Epithelial cell of esophagus (primary cell): ENCODE measurements at regions not wholly inside any gene's neighbourhood (a gene's known extent, or its start where the extent isn't known, plus 50 kb on each side); places are given as distances from the start of the nearest gene placed in this dataset.

Source experiments
- DNase-seq: peaks from one replicate; pipeline ENCODE4 v3.0.0; 2010; ENCODE audit warnings: low read depth
- H3K4me3 ChIP-seq: 2 replicates; pipeline ENCODE4 v1.5.1; 2011; ENCODE audit warnings: mild to moderate bottlenecking, low read length, control low read depth
- CTCF ChIP-seq: IDR thresholded peaks from 2 replicates; pipeline ENCODE4 v1.5.1; 2011; ENCODE audit warnings: low read depth, mild to moderate bottlenecking, low read length, control low read depth, inconsistent platforms; ENCODE audit not compliant: insufficient read depth; ENCODE audit errors: missing control alignments

GRCh38 chr12:115306380-115306779 is 622.4 kb upstream of the TBX3 start:
- TF ChIP-seq CTCF = no peak
- DNase-seq = peak; percentile 56

GRCh38 chr12:115305867-115306266 is 621.9 kb upstream of the TBX3 start:
- TF ChIP-seq CTCF = no peak
- DNase-seq = no peak
- H3K4me3 ChIP-seq = no peak overlapping the region

More at GRCh38 chr12:115306380-115306779, 622.4 kb upstream of the TBX3 start:
- no peak overlapping the region for H3K4me3 ChIP-seq

- no peak overlapping the region for H3K4me3 ChIP-seq
- TF ChIP-seq CTCF = no peak
- no peak for DNase-seq
These were observed 621.3 kb upstream of the TBX3 start for GRCh38 chr12:115305275-115305674.

GRCh38 chr12:115303723-115304309 is 619.8 kb upstream of the TBX3 start:
- no peak for DNase-seq
- H3K4me3 ChIP-seq = no peak overlapping the region
- no peak for TF ChIP-seq CTCF

GRCh38 chr12:115297445-115297844 is 613.5 kb upstream of the TBX3 start:
- DNase-seq = peak; percentile 35
- TF ChIP-seq CTCF = no peak

GRCh38 chr12:115296613-115297198 is 612.7 kb upstream of the TBX3 start:
- no peak for TF ChIP-seq CTCF
- no peak overlapping the region for H3K4me3 ChIP-seq
- DNase-seq = peak; percentile 84

More at GRCh38 chr12:115297445-115297844, 613.5 kb upstream of the TBX3 start:
- no peak overlapping the region for H3K4me3 ChIP-seq

- no peak for TF ChIP-seq CTCF
- H3K4me3 ChIP-seq = no peak overlapping the region
- no peak for DNase-seq
These were observed 611.9 kb upstream of the TBX3 start for GRCh38 chr12:115295886-115296285.
